ENCODE measurements at regions not wholly inside any gene's neighbourhood (a gene's known extent, or its start where the extent isn't known, plus 50 kb on each side); places are given as distances from the start of the nearest gene placed in this dataset.

DNA sequence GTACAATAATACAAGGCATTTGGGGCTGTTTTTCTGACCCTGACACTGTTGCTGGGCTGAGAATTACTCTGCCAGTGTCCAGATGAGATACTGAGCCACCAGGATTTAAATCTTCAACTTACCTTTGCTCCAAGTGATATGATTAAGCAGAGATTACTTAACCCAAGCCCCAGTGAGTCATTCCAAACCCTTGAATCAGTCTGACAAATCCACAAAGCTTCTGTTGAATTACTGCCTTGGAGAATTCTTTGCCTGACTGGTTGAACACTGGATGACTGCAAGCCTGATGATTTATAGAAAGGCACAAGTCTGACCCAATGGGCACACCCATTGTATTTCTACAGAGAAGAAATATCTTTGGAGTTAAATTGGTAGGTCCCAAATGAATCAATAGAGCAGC, 88.2 kb upstream of the TSC22D2 start:
- no peak overlapping the region for H3K27ac ChIP-seq (ENCODE audit: low read depth, low read length, poor library complexity, severe bottlenecking)
- no peaks in the 10 kb centered on the region for H3K4me1 ChIP-seq (ENCODE audit: insufficient read depth, low read length, poor library complexity, severe bottlenecking)
- no peaks in the 10 kb centered on the region for H3K36me3 ChIP-seq (ENCODE audit: insufficient read depth, low read length, poor library complexity, severe bottlenecking)
- CTCF ChIA-PET, result no interaction called here
- H3K4me3 ChIP-seq (ENCODE audit: low read depth, low read length, poor library complexity, severe bottlenecking), result no peak overlapping the region
- intact Hi-C loops (cut with micrococcal nuclease; ENCODE audit: unreplicated experiment), result no loop called here
- no TSS peak for BruUV-seq (replicated peaks)
- peak; percentile 40 for DNase-seq (ENCODE audit: low spot score)
- POLR2A ChIA-PET (ENCODE audit: low non-redundant PET), result no interaction called here
- no peaks in the 10 kb centered on the region for H3K27me3 ChIP-seq (replicated peaks; ENCODE audit: insufficient read depth, low read depth, low read length, poor library complexity)
- no peaks in the 10 kb centered on the region for H3K9me3 ChIP-seq (ENCODE audit: low read depth, low read length, poor library complexity, severe bottlenecking)
- TF ChIP-seq, protein P1, sequence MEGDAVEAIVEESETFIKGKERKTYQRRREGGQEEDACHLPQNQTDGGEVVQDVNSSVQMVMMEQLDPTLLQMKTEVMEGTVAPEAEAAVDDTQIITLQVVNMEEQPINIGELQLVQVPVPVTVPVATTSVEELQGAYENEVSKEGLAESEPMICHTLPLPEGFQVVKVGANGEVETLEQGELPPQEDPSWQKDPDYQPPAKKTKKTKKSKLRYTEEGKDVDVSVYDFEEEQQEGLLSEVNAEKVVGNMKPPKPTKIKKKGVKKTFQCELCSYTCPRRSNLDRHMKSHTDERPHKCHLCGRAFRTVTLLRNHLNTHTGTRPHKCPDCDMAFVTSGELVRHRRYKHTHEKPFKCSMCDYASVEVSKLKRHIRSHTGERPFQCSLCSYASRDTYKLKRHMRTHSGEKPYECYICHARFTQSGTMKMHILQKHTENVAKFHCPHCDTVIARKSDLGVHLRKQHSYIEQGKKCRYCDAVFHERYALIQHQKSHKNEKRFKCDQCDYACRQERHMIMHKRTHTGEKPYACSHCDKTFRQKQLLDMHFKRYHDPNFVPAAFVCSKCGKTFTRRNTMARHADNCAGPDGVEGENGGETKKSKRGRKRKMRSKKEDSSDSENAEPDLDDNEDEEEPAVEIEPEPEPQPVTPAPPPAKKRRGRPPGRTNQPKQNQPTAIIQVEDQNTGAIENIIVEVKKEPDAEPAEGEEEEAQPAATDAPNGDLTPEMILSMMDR (conservative IDR thresholded peaks at IDR 0.05; ENCODE audit: low read depth, low read length), result no peak

DNA sequence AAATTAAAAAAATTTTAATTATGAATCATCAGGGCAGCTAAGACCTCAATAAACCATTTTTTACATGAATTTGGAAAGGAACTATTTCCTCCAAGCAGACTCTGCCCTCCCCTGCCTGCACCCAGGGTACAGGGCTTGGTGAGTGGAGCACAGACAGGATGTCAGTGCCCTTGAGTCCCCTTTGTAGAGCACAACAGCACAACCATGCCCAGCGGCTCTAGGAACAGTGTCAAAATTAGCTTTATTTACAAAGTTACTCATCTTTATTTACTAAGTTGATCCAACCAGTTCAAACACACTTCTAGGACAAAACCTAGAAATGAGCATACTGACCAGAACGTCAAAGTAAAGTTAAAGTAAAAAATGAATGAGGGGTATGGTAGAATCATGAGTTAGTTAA, 90.6 kb upstream of the TSC22D2 start:
- Histone ChIP-seq H3K9me3 (ENCODE audit: low read depth, low read length, poor library complexity, severe bottlenecking) (no peaks in the 10 kb centered on the region), H3K4me3 (ENCODE audit: low read depth, low read length, poor library complexity, severe bottlenecking) (no peak overlapping the region), H3K4me1 (ENCODE audit: insufficient read depth, low read length, poor library complexity, severe bottlenecking) (no peaks in the 10 kb centered on the region), H3K27ac (ENCODE audit: low read depth, low read length, poor library complexity, severe bottlenecking) (no peak overlapping the region), H3K36me3 (ENCODE audit: insufficient read depth, low read length, poor library complexity, severe bottlenecking) (no peaks in the 10 kb centered on the region), H3K27me3 (replicated peaks; ENCODE audit: insufficient read depth, low read depth, low read length, poor library complexity) (no peaks in the 10 kb centered on the region)
- CTCF ChIA-PET, result no interaction called here
- no peak for DNase-seq (ENCODE audit: low spot score)
- POLR2A ChIA-PET (ENCODE audit: low non-redundant PET), result no interaction called here
- no peak for TF ChIP-seq EZH2 (IDR thresholded peaks at IDR 0.05; ENCODE audit: borderline replicate concordance, low read depth, low read length, poor library complexity, severe bottlenecking)
- TF ChIP-seq, protein P1 (conservative IDR thresholded peaks at IDR 0.05; ENCODE audit: low read depth, low read length), result no peak
- intact Hi-C loops (cut with micrococcal nuclease; ENCODE audit: unreplicated experiment), result no loop called here
- BruUV-seq (replicated peaks), result no TSS peak

GRCh38 chr3:150315721-150316120, 92.4 kb upstream of the TSC22D2 start:
- POLR2A ChIA-PET (ENCODE audit: low non-redundant PET), result no interaction called here
- intact Hi-C loops (cut with micrococcal nuclease; ENCODE audit: unreplicated experiment), result no loop called here

More at GRCh38 chr3:150315721-150316120, 92.4 kb upstream of the TSC22D2 start:
- H3K27me3 ChIP-seq (replicated peaks; ENCODE audit: insufficient read depth, low read depth, low read length, poor library complexity), result no peaks in the 10 kb centered on the region
- CTCF ChIA-PET, result no interaction called here
- no peaks in the 10 kb centered on the region for H3K4me1 ChIP-seq (ENCODE audit: insufficient read depth, low read length, poor library complexity, severe bottlenecking)
- no peak for TF ChIP-seq EZH2 (IDR thresholded peaks at IDR 0.05; ENCODE audit: borderline replicate concordance, low read depth, low read length, poor library complexity, severe bottlenecking)
- TF ChIP-seq, protein P1 (conservative IDR thresholded peaks at IDR 0.05; ENCODE audit: low read depth, low read length), result no peak
- no peaks in the 10 kb centered on the region for H3K36me3 ChIP-seq (ENCODE audit: insufficient read depth, low read length, poor library complexity, severe bottlenecking)
- H3K9me3 ChIP-seq (ENCODE audit: low read depth, low read length, poor library complexity, severe bottlenecking), result no peaks in the 10 kb centered on the region
- BruUV-seq (replicated peaks), result no TSS peak
- DNase-seq (ENCODE audit: low spot score), result no peak
- no peak overlapping the region for H3K27ac ChIP-seq (ENCODE audit: low read depth, low read length, poor library complexity, severe bottlenecking)
- H3K4me3 ChIP-seq (ENCODE audit: low read depth, low read length, poor library complexity, severe bottlenecking), result no peak overlapping the region
